ENCODE measurements at regions not wholly inside any gene's neighbourhood (a gene's known extent, or its start where the extent isn't known, plus 50 kb on each side); places are given as distances from the start of the nearest gene placed in this dataset.

DNA sequence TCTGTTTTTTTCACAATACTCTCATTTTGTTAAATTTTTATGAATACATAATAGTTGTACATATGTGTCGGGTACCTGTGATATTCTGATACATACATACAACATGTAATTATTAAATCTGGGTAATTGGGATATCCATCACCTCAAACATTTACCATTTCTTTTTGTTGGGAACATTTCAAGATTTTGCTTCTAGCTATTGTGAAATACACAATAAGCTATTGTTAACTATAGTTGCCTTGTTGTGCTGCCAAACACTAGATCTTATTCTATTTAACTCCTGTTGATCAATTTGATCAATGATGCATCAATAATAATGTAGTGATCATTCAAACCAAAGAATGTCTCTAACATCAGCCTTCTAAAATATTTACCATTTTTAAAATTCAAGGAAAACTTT lies 234.6 kb upstream of the NR5A2 start:
- Histone ChIP-seq H3K27ac (ENCODE audit: low read length) (no peak overlapping the region), H3K9me3 (ENCODE audit: low read length) (no peaks in the 10 kb centered on the region), H4K20me1 (ENCODE audit: insufficient read depth) (no peaks in the 10 kb centered on the region), H2AFZ (ENCODE audit: low read depth, low read length) (no peak overlapping the region), H3K4me3 (ENCODE audit: low read length) (no peak overlapping the region), H3K4me2 (ENCODE audit: low read length) (no peak overlapping the region), H3K9me2 (ENCODE audit: insufficient read depth, low read length) (no peaks in the 10 kb centered on the region), H3K79me2 (replicated peaks; ENCODE audit: insufficient read depth, low read length) (no peaks in the 10 kb centered on the region), H3K27me3 (ENCODE audit: insufficient read depth, low read depth, low read length) (no peaks in the 10 kb centered on the region), H3K36me3 (ENCODE audit: insufficient read depth, low read length) (no peaks in the 10 kb centered on the region), H3K9ac (ENCODE audit: low read length) (no peak overlapping the region), H3F3A (ENCODE audit: insufficient read depth, low read length, poor library complexity, severe bottlenecking) (no peaks in the 10 kb centered on the region)
- no peak for TF ChIP-seq TAF1 (IDR thresholded peaks at IDR 0.05; ENCODE audit: low read depth)
- TF ChIP-seq EP300 (conservative IDR thresholded peaks at IDR 0.05; ENCODE audit: poor library complexity, severe bottlenecking) = no peak
- no peak for TF ChIP-seq POLR2AphosphoS5 (IDR thresholded peaks at IDR 0.05)
- TF ChIP-seq, protein P1, sequence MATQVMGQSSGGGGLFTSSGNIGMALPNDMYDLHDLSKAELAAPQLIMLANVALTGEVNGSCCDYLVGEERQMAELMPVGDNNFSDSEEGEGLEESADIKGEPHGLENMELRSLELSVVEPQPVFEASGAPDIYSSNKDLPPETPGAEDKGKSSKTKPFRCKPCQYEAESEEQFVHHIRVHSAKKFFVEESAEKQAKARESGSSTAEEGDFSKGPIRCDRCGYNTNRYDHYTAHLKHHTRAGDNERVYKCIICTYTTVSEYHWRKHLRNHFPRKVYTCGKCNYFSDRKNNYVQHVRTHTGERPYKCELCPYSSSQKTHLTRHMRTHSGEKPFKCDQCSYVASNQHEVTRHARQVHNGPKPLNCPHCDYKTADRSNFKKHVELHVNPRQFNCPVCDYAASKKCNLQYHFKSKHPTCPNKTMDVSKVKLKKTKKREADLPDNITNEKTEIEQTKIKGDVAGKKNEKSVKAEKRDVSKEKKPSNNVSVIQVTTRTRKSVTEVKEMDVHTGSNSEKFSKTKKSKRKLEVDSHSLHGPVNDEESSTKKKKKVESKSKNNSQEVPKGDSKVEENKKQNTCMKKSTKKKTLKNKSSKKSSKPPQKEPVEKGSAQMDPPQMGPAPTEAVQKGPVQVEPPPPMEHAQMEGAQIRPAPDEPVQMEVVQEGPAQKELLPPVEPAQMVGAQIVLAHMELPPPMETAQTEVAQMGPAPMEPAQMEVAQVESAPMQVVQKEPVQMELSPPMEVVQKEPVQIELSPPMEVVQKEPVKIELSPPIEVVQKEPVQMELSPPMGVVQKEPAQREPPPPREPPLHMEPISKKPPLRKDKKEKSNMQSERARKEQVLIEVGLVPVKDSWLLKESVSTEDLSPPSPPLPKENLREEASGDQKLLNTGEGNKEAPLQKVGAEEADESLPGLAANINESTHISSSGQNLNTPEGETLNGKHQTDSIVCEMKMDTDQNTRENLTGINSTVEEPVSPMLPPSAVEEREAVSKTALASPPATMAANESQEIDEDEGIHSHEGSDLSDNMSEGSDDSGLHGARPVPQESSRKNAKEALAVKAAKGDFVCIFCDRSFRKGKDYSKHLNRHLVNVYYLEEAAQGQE (IDR thresholded peaks at IDR 0.05; ENCODE audit: borderline replicate concordance) = no peak
- no peak for TF ChIP-seq EZH2 (IDR thresholded peaks at IDR 0.05; ENCODE audit: borderline replicate concordance, insufficient read depth, low read length, poor library complexity, severe bottlenecking)
- no peak for TF ChIP-seq RAD21 (conservative IDR thresholded peaks at IDR 0.05)
- TF ChIP-seq SMC3 (conservative IDR thresholded peaks at IDR 0.05; ENCODE audit: poor library complexity) = no peak
- TF ChIP-seq MXI1 (conservative IDR thresholded peaks at IDR 0.05; ENCODE audit: poor library complexity, severe bottlenecking) = no peak
- TF ChIP-seq, protein P2, sequence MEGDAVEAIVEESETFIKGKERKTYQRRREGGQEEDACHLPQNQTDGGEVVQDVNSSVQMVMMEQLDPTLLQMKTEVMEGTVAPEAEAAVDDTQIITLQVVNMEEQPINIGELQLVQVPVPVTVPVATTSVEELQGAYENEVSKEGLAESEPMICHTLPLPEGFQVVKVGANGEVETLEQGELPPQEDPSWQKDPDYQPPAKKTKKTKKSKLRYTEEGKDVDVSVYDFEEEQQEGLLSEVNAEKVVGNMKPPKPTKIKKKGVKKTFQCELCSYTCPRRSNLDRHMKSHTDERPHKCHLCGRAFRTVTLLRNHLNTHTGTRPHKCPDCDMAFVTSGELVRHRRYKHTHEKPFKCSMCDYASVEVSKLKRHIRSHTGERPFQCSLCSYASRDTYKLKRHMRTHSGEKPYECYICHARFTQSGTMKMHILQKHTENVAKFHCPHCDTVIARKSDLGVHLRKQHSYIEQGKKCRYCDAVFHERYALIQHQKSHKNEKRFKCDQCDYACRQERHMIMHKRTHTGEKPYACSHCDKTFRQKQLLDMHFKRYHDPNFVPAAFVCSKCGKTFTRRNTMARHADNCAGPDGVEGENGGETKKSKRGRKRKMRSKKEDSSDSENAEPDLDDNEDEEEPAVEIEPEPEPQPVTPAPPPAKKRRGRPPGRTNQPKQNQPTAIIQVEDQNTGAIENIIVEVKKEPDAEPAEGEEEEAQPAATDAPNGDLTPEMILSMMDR (IDR thresholded peaks at IDR 0.05; ENCODE audit: poor library complexity, severe bottlenecking) = no peak

DNA sequence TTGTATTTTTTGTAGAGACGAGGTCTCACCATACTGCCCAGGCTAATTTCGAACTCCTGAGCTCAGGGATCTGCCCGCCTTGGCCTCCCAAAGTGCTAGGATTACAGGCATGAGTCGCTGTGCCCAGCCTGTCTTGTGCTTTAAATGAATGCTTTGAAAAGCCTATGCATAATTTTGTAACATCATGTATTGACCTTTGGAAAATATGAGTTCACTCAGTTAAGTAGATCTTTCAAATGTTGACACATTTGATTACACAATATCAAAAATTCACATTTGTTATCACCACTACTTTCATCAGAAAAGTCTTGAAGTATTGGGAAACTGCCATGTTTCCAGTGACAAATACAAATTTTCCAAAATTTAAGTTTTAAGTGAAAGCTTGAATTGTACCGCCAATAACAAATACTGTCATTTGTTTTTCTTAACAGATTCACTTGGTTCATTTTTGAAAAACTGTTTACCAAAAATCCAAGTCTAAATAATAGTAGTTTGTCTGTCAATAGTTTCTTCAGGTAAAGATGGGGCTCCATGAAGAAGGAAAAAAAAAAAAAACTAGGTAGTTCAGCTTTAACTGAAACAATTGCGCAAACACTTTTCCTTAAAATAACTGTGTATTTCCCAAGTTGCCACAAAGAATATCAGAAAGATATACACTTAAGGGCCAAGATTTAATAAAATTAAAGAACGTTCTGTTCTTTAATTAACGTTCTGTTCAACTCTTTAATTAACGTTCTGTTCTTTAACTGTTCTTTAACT lies 233.2 kb upstream of the NR5A2 start:
- Histone ChIP-seq H4K20me1 (ENCODE audit: insufficient read depth) (no peaks in the 10 kb centered on the region), H3K9me2 (ENCODE audit: insufficient read depth, low read length) (no peaks in the 10 kb centered on the region), H3K4me3 (ENCODE audit: low read length) (no peak overlapping the region), H3K9me3 (ENCODE audit: low read length) (no peaks in the 10 kb centered on the region), H3K9ac (ENCODE audit: low read length) (no peak overlapping the region), H3K36me3 (ENCODE audit: insufficient read depth, low read length) (no peaks in the 10 kb centered on the region), H3F3A (ENCODE audit: insufficient read depth, low read length, poor library complexity, severe bottlenecking) (no peaks in the 10 kb centered on the region), H3K4me2 (ENCODE audit: low read length) (no peak overlapping the region), H3K27me3 (ENCODE audit: insufficient read depth, low read depth, low read length) (no peaks in the 10 kb centered on the region), H3K79me2 (replicated peaks; ENCODE audit: insufficient read depth, low read length) (no peaks in the 10 kb centered on the region), H3K27ac (ENCODE audit: low read length) (no peak overlapping the region), H2AFZ (ENCODE audit: low read depth, low read length) (no peak overlapping the region)
- no peak for TF ChIP-seq SMC3 (conservative IDR thresholded peaks at IDR 0.05; ENCODE audit: poor library complexity)
- TF ChIP-seq POLR2AphosphoS5 (IDR thresholded peaks at IDR 0.05) = no peak
- no peak for TF ChIP-seq TAF1 (IDR thresholded peaks at IDR 0.05; ENCODE audit: low read depth)
- TF ChIP-seq, protein P1 (IDR thresholded peaks at IDR 0.05; ENCODE audit: borderline replicate concordance) = no peak
- TF ChIP-seq, protein P2 (IDR thresholded peaks at IDR 0.05; ENCODE audit: poor library complexity, severe bottlenecking) = no peak
- TF ChIP-seq EP300 (conservative IDR thresholded peaks at IDR 0.05; ENCODE audit: poor library complexity, severe bottlenecking) = no peak
- TF ChIP-seq RAD21 (conservative IDR thresholded peaks at IDR 0.05) = no peak
- TF ChIP-seq MXI1 (conservative IDR thresholded peaks at IDR 0.05; ENCODE audit: poor library complexity, severe bottlenecking) = no peak

All from neural cell (in vitro differentiated cells).